Keratinocyte (primary cell): ENCODE measurements at regions not wholly inside any gene's neighbourhood (a gene's known extent, or its start where the extent isn't known, plus 50 kb on each side); places are given as distances from the start of the nearest gene placed in this dataset.
"Not testable (repeated sequence)": the region's sequence is repeated elsewhere in the genome, so short reads cannot be mapped to it uniquely, and the experiment has no call there.

Experiments
- DNase-seq: peaks from one replicate; pipeline ENCODE4 v3.0.0-alpha.2; 2011; ENCODE audit warnings: low read depth, missing footprints, low spot score
- FAIRE-seq: peaks from 2 replicates; lab custom pipeline; 2011; peaks lifted over from hg19 to GRCh38; lab: Jason Lieb, UNC
- H2AFZ ChIP-seq: 2 replicates; pipeline ENCODE4 v1.6.0; 2012; ENCODE audit warnings: low read length, control low read depth, inconsistent platforms; ENCODE audit not compliant: control insufficient read depth
- H3K27ac ChIP-seq: 2 replicates; pipeline ENCODE4 v1.5.1; 2011; ENCODE audit warnings: low read length; ENCODE audit not compliant: control insufficient read depth, insufficient read depth
- H3K27me3 ChIP-seq: 3 replicates; pipeline ENCODE4 v1.6.0; 2011; ENCODE audit warnings: low read length; ENCODE audit not compliant: control insufficient read depth, insufficient read depth; ENCODE audit errors: extremely low read depth
- H3K36me3 ChIP-seq, 2 experiments: 2 replicates in 1 of 2; 3 replicates in 1 of 2; pipeline ENCODE4 v1.5.1; 2011; ENCODE audit warnings: low read length in 2 of 2, mild to moderate bottlenecking in 1 of 2; ENCODE audit not compliant: control insufficient read depth in 2 of 2, insufficient read depth in 2 of 2; ENCODE audit errors: extremely low read depth in 1 of 2
- H3K4me1 ChIP-seq: 3 replicates; pipeline ENCODE4 v1.5.1; 2011; ENCODE audit warnings: low read length; ENCODE audit not compliant: control insufficient read depth, insufficient read depth; ENCODE audit errors: extremely low read depth
- H3K4me2 ChIP-seq: 3 replicates; pipeline ENCODE4 v1.6.0; 2011; ENCODE audit warnings: low read depth, low read length; ENCODE audit not compliant: control insufficient read depth, insufficient read depth; ENCODE audit errors: extremely low read depth
- H3K4me3 ChIP-seq, 3 experiments: fragments of 200-600 bp in 1 of 3; sonication (generic) in 1 of 3; 2 replicates in 2 of 3; 3 replicates in 1 of 3; pipeline ENCODE4 v1.5.1; 2011 to 2016; ENCODE audit warnings: low read length in 3 of 3, mild to moderate bottlenecking in 3 of 3, control low read depth in 2 of 3, inconsistent platforms in 1 of 3, low read depth in 1 of 3, mixed read lengths in 1 of 3, mixed run types in 1 of 3, moderate library complexity in 1 of 3; ENCODE audit not compliant: control insufficient read depth in 2 of 3, insufficient read depth in 2 of 3; ENCODE audit errors: extremely low read depth in 1 of 3
- H3K79me2 ChIP-seq: 2 replicates; pipeline ENCODE4 v1.6.0; 2012; ENCODE audit warnings: low read length; ENCODE audit not compliant: control insufficient read depth, insufficient read depth
- H3K9ac ChIP-seq: 3 replicates; pipeline ENCODE4 v1.6.0; 2011; ENCODE audit warnings: low read length; ENCODE audit not compliant: control insufficient read depth, insufficient read depth; ENCODE audit errors: extremely low read depth
- H3K9me1 ChIP-seq: 3 replicates; pipeline ENCODE4 v1.6.0; 2011; ENCODE audit warnings: low read length; ENCODE audit not compliant: control insufficient read depth, insufficient read depth; ENCODE audit errors: extremely low read depth
- H3K9me3 ChIP-seq: 2 replicates; pipeline ENCODE4 v1.5.1; 2012; ENCODE audit warnings: low read depth, low read length; ENCODE audit not compliant: control insufficient read depth
- H4K20me1 ChIP-seq: 3 replicates; pipeline ENCODE4 v1.6.0; 2011; ENCODE audit warnings: low read length; ENCODE audit not compliant: control insufficient read depth, insufficient read depth; ENCODE audit errors: extremely low read depth
- dilution Hi-C: fragments of 300-500 bp; cut with MboI; formaldehyde crosslinking; loops from one replicate; pipeline ENCODE4 v1.7.0; 2020; ENCODE audit warnings: low sequenced_read_pairs; ENCODE audit not compliant: extremely low pct_ligation_motif_present

DNA sequence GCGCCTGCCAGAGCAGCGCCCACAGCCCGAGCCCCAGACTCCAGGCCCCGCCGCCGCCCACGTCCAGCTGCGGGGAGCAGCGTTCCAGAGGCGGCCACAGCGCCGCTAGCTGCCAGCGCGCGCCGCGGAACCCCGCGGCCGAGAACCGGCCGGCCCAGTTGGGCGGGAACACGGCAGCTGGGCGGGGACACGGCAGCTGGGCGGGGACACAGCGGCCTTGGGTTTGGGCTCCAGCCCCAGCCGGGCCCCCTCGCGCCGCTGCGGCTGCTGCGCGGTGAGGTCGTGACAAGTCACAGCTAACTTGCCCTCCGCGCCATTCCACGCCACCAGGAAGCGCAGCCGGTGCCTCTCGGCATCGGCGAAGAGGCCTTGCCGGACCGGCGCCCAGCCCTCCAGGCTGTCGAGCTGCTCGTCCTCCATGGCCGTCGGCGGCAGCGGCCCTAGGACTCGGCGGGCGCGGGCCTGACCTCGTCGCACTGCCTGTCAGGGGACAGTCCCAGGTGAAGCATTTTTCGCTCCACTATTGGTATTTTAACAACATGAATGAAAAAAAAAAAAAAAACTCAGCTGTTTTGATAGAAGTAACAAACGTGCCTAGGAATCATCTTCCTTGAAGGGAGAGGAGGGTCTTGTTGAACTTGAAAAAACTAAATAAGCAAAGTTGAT lies 56.6 kb upstream of the GOLGA8N start:
- Histone ChIP-seq H3K4me3 (peak overlapping the region in 1 of 3 experiments; percentile 39), H2AFZ (peak overlapping the region; percentile 58)
- H3K36me3 ChIP-seq, H3K9me3 ChIP-seq, FAIRE-seq, DNase-seq, H3K79me2 ChIP-seq, H3K27me3 ChIP-seq, H3K27ac ChIP-seq, H3K4me1 ChIP-seq, H3K4me2 ChIP-seq, dilution Hi-C loops, H4K20me1 ChIP-seq, H3K9me1 ChIP-seq, H3K9ac ChIP-seq: not testable (repeated sequence)

DNA sequence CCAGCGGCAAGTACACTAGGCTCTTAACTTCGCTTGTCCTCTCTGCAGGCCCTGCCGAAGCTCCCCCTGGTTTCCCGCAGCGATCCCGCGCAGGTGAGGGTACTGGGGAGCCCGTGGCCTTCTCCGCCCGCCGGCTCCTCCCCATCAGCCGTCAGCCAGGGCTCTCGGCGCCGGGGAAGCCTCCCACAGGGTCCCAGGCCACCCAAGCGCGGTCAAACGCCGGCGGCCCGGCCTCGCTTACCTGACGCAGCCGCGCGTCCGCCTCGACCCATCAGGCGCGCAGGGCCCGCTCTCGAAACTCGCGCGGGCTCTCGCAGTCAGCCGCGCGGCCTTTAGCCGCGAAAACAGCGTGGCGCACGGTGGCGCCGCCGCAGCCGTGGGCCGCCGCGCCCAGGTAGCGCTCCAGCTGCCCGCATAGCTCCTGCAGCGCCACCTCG lies 57.2 kb upstream of the GOLGA8N start:
- DNase-seq, H2AFZ ChIP-seq, H3K4me2 ChIP-seq, dilution Hi-C loops, H3K9me3 ChIP-seq, H3K9ac ChIP-seq, H3K36me3 ChIP-seq, H3K9me1 ChIP-seq, H3K27me3 ChIP-seq, FAIRE-seq, H3K4me1 ChIP-seq, H3K27ac ChIP-seq, H3K4me3 ChIP-seq, H3K79me2 ChIP-seq, H4K20me1 ChIP-seq: not testable (repeated sequence)

DNA sequence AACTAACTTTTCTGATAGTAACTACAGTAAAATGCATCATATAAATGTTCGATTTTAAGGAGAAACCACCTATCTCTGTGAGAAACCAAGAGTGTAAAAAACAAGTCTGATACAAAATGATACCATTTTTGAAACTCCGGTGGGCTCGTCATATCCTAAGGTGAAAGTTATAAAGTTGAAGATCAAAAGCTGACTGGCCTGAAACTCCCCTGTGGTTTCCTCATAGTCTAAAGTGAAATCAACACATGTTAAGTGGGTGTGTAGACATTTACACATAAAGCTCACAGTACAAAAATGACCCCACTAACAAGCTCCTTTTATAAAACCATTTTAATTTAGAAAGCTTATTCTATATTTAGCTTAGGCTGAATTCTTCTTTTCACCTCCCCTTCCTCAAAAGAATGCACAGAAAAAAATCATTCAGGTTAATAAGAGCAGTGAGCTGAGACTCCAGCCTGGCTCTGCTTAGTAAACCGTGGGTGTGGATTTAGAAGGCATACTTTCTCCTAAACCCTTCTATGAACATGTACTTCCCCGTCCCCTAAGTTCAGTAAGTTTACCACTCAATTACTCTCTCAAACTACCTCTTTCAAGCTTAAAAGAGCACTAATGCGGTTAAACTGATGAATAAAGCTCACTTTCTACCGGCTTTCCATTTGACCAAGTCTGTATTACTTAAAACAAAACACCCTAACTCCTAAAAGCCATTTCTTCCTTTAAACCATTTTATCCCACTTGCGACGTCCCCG lies 57.9 kb upstream of the GOLGA8N start:
- dilution Hi-C loops, DNase-seq, H3K27ac ChIP-seq, FAIRE-seq, H3K36me3 ChIP-seq, H4K20me1 ChIP-seq, H3K9ac ChIP-seq, H3K79me2 ChIP-seq, H3K27me3 ChIP-seq, H3K9me1 ChIP-seq, H3K4me2 ChIP-seq, H3K4me3 ChIP-seq, H3K9me3 ChIP-seq, H3K4me1 ChIP-seq, H2AFZ ChIP-seq: not testable (repeated sequence)

DNA sequence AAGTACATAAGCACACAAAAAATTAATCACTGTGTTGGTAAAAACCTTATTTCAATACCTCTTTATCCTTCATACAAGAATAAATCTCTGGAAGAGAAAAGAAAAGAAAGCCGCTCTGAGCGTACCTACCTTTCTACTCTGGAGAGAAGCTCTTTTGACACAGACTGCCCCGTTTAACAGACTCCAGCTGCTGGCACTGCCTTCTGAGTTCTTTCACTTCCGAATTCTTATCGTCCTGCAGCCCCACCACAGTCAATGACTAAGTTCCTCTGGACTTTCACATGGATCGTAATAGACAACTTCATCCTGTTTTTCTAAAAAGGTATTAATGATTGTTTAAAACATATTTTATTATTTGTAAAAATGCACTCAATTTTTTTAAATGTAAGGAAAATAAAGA lies 67.5 kb upstream of the GOLGA8O start:
- H3K27ac ChIP-seq, H3K36me3 ChIP-seq, H4K20me1 ChIP-seq, H3K27me3 ChIP-seq, H3K9me1 ChIP-seq, FAIRE-seq, H3K9ac ChIP-seq, dilution Hi-C loops, H3K79me2 ChIP-seq, H2AFZ ChIP-seq, H3K4me2 ChIP-seq, H3K4me1 ChIP-seq, DNase-seq, H3K4me3 ChIP-seq, H3K9me3 ChIP-seq: not testable (repeated sequence)

DNA sequence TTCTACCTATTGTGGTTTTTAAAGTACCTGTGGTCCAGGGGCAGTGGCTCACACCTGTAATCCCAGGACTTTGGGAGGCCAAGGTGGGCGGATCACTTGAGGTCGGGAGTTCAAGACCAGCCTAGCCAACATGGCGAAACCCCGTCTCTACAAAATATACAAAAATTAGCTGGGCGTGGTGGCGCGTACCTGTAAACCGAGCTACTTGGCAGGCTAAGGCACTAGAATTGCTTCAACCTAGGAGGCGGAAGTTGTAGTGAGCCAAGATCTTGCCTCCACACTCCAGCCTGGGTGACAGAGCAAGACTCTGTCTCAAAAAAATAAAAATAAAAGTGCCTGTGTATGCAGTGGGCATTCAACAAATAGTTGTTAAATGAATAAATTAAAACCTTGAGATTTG lies 67.0 kb upstream of the GOLGA8O start:
- DNase-seq, H3K4me3 ChIP-seq, H3K4me2 ChIP-seq, H3K27me3 ChIP-seq, H3K36me3 ChIP-seq, dilution Hi-C loops, FAIRE-seq, H3K79me2 ChIP-seq, H3K27ac ChIP-seq, H3K9me1 ChIP-seq, H4K20me1 ChIP-seq, H3K9me3 ChIP-seq, H2AFZ ChIP-seq, H3K4me1 ChIP-seq, H3K9ac ChIP-seq: not testable (repeated sequence)
